SU-DHL-6 (cell line): ENCODE measurements at regions not wholly inside any gene's neighbourhood (a gene's known extent, or its start where the extent isn't known, plus 50 kb on each side); places are given as distances from the start of the nearest gene placed in this dataset.

Experiments
- H2AFZ ChIP-seq: fragments of 200-600 bp; sonication (generic); 2 replicates; pipeline ENCODE4 v1.6.1; 2014; ENCODE audit warnings: low read depth, mild to moderate bottlenecking, moderate library complexity, mixed read lengths, antibody characterized with exemption, low read length; ENCODE audit not compliant: severe bottlenecking
- H3F3A ChIP-seq: fragments of 200-600 bp; shearing (Covaris generic); 2 replicates; pipeline ENCODE4 v1.6.0; 2016; ENCODE audit warnings: antibody characterized with exemption, mild to moderate bottlenecking; ENCODE audit not compliant: insufficient read depth
- H3K27ac ChIP-seq: fragments of 200-600 bp; sonication (generic); 2 replicates; pipeline ENCODE4 v1.5.1; 2016; ENCODE audit warnings: low read depth, mild to moderate bottlenecking, low read length, moderate library complexity, mixed read lengths
- H3K27me3 ChIP-seq: fragments of 200-600 bp; sonication (generic), shearing (Covaris generic); 2 replicates; pipeline ENCODE4 v1.6.0; 2014; ENCODE audit warnings: mild to moderate bottlenecking, low read length
- H3K36me3 ChIP-seq: fragments of 200-600 bp; sonication (generic); 2 replicates; pipeline ENCODE4 v1.6.1; 2014; ENCODE audit warnings: mild to moderate bottlenecking, low read length, mixed read lengths
- H3K4me2 ChIP-seq: fragments of 300-600, 200-600 bp; shearing (Covaris generic), sonication (generic); 2 replicates; pipeline ENCODE4 v1.6.0; 2014; ENCODE audit warnings: low read length, low read depth, mild to moderate bottlenecking; ENCODE audit not compliant: poor library complexity, severe bottlenecking
- H3K4me3 ChIP-seq: fragments of 200-600 bp; sonication (generic); 2 replicates; pipeline ENCODE4 v1.5.1; 2014; ENCODE audit warnings: antibody characterized with exemption, low read length, mild to moderate bottlenecking, mixed read lengths; ENCODE audit not compliant: insufficient read depth, poor library complexity, severe bottlenecking
- H3K79me2 ChIP-seq: fragments of 200-600 bp; sonication (generic); 2 replicates; pipeline ENCODE4 v1.6.1; 2014; ENCODE audit warnings: mild to moderate bottlenecking, low read length, moderate library complexity; ENCODE audit not compliant: insufficient read depth
- H3K9ac ChIP-seq: fragments of 200-600 bp; sonication (generic); 2 replicates; pipeline ENCODE4 v1.7.0; 2014; ENCODE audit warnings: mild to moderate bottlenecking, low read length
- H3K9me2 ChIP-seq: fragments of 200-600 bp; sonication (generic); replicated peaks from 2 replicates; pipeline ENCODE4 v1.6.1; 2014; ENCODE audit warnings: low read length; ENCODE audit not compliant: insufficient read depth
- H3K9me3 ChIP-seq: fragments of 200-600 bp; sonication (generic); 2 replicates; pipeline ENCODE4 v1.6.1; 2014; ENCODE audit warnings: low read length, mixed read lengths; ENCODE audit not compliant: insufficient read depth
- H4K20me1 ChIP-seq: fragments of 200-600 bp; sonication (generic); 2 replicates; pipeline ENCODE4 v1.6.1; 2014; ENCODE audit warnings: low read depth, mild to moderate bottlenecking, antibody characterized with exemption, low read length, moderate library complexity, mixed read lengths
- EZH2phosphoT487 ChIP-seq: fragments of 200-600 bp; sonication (generic), shearing (Covaris generic); conservative IDR thresholded peaks from 2 replicates; pipeline ENCODE4 v1.6.1; 2018; ENCODE audit warnings: mild to moderate bottlenecking, antibody characterized with exemption, low read length, moderate library complexity, mixed read lengths
- TF ChIP-seq, protein P1 (sequence below): fragments of 200-600 bp; sonication (generic); IDR thresholded peaks from one replicate; pipeline ENCODE4 v1.5.1; 2017; ENCODE audit warnings: antibody characterized with exemption, mild to moderate bottlenecking, low read length, moderate library complexity; ENCODE audit not compliant: insufficient read depth, poor library complexity, severe bottlenecking

DNA sequence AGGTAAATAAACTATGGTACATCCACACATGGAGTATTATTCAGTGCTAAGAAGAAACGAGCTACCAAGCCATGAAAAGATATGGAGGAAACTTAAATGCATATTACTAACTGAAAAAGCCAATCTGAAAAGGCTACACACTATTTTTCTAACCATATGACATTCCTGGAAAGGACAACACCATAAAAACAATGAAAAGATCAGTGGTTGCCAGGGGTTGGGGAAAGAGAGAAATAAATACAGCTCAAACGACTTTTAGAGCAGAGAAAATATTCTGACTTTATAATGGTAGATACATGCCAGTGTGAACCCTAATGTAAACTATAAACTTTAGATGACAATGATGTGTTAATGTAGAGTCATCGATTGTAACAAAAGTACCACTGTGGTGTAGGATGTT is 225.9 kb upstream of the BTBD3 start:
- Histone ChIP-seq H2AFZ (no peak overlapping the region), H3K9ac (no peak overlapping the region), H3K9me2 (no peaks in the 10 kb centered on the region), H3K4me2 (no peak overlapping the region), H3K36me3 (no peaks in the 10 kb centered on the region), H4K20me1 (no peaks in the 10 kb centered on the region), H3K9me3 (peaks cover 6% of the 10 kb centered on the region; the same call in 1 of the 2 replicates), H3K79me2 (no peaks in the 10 kb centered on the region), H3K4me3 (no peak overlapping the region), H3K27me3 (no peaks in the 10 kb centered on the region), H3F3A (no peaks in the 10 kb centered on the region), H3K27ac (no peak overlapping the region)
- TF ChIP-seq, protein P1, sequence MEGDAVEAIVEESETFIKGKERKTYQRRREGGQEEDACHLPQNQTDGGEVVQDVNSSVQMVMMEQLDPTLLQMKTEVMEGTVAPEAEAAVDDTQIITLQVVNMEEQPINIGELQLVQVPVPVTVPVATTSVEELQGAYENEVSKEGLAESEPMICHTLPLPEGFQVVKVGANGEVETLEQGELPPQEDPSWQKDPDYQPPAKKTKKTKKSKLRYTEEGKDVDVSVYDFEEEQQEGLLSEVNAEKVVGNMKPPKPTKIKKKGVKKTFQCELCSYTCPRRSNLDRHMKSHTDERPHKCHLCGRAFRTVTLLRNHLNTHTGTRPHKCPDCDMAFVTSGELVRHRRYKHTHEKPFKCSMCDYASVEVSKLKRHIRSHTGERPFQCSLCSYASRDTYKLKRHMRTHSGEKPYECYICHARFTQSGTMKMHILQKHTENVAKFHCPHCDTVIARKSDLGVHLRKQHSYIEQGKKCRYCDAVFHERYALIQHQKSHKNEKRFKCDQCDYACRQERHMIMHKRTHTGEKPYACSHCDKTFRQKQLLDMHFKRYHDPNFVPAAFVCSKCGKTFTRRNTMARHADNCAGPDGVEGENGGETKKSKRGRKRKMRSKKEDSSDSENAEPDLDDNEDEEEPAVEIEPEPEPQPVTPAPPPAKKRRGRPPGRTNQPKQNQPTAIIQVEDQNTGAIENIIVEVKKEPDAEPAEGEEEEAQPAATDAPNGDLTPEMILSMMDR = no peak
- TF ChIP-seq EZH2phosphoT487 = no peak

DNA sequence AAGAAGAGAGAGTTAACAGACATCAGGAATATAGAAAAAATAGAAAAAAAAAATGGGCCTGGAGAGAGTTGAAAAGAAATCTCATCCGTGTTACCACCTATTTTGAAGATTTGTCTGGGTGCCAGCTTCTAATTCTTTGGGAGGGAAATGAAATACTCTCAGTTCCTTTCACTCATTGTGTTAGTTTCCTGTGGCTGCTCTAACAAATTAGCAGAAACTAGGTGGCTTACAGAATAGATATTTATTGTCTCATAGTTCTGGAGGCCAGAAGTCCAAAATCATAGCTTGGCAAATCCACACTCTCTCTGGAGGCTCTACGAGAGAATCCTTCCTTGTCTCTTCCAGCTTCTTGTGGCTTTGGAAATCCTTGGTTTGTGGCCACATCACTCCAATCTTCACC is 225.1 kb upstream of the BTBD3 start:
- H3K79me2 ChIP-seq = no peaks in the 10 kb centered on the region
- no peaks in the 10 kb centered on the region for H3K9me2 ChIP-seq
- no peaks in the 10 kb centered on the region for H4K20me1 ChIP-seq
- H2AFZ ChIP-seq = no peak overlapping the region
- H3K9ac ChIP-seq = no peak overlapping the region
- H3K9me3 ChIP-seq = peaks cover 6% of the 10 kb centered on the region; the same call in 1 of the 2 replicates
- H3F3A ChIP-seq = no peaks in the 10 kb centered on the region
- H3K27ac ChIP-seq = no peak overlapping the region
- H3K4me3 ChIP-seq = no peak overlapping the region
- H3K36me3 ChIP-seq = no peaks in the 10 kb centered on the region
- H3K27me3 ChIP-seq = no peaks in the 10 kb centered on the region
- H3K4me2 ChIP-seq = no peak overlapping the region
- no peak for TF ChIP-seq EZH2phosphoT487
- TF ChIP-seq, protein P1 = no peak

DNA sequence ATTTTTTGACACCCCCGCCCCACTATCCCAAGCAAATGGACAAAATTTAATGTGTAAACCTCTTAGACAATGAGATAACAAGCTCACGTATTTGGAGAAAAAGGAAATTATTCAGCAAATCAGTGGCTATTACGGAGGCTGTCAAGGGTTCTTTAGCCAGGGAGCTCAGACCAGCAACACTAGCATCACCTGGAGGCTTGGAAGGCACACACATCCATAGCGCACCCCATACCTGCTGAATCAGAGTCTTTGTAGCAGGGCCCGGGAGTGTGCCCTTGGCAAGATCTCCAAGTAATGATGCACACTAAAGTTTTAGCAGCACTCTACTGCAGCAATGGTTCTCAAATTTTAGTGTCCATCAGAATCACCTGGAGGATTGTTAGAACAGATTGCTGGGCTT is 223.2 kb upstream of the BTBD3 start:
- Histone ChIP-seq H3K9me3 (peaks cover 6% of the 10 kb centered on the region; the same call in 1 of the 2 replicates), H2AFZ (no peak overlapping the region), H3K9ac (no peak overlapping the region), H3K36me3 (no peaks in the 10 kb centered on the region), H3K9me2 (no peaks in the 10 kb centered on the region), H4K20me1 (no peaks in the 10 kb centered on the region), H3K27me3 (no peaks in the 10 kb centered on the region), H3F3A (no peaks in the 10 kb centered on the region), H3K27ac (no peak overlapping the region), H3K79me2 (no peaks in the 10 kb centered on the region), H3K4me3 (no peak overlapping the region), H3K4me2 (no peak overlapping the region)
- TF ChIP-seq, protein P1 = no peak
- TF ChIP-seq EZH2phosphoT487 = no peak
